NCI-H524 (cell line): ENCODE measurements at regions not wholly inside any gene's neighbourhood (a gene's known extent, or its start where the extent isn't known, plus 50 kb on each side); places are given as distances from the start of the nearest gene placed in this dataset.

Experiments used
- DNase-seq, 2 experiments: peaks; one replicate each; lab custom pipeline; 2025; lab: John Stamatoyannopoulos, UW

DNA sequence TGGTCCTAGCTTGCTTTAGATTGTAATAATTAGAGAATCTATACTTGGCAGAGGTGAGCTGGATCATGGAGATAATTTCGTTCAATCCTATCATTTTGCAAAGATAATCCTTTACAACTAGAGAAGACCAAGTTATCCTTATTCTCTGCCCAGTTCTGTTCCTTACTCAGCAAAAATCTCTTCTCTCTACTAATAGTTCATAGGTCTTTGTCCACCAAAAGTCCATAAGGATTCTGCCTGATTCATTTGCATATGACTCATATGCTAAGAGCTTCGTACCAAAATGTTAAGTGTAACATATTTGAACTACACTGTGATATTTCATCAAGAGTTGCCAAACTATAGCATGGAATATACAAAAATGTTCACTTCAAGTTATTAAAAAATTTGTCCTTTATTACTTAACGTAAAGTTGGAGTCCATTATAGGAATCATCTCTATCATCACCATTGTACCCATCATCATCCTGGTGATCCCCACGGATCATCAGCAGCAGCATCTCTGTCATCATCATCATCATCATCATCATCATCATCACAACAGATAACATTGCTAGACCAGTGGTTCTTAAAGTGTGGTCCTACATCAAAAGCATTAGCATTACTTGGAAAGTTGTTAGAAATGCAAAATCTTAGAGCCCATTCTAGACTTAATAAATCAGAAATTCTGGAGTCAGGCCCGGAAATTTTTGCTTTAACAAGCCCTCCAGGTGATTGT is 463.0 kb downstream of the DHX35 start:
- no peak for DNase-seq

DNA sequence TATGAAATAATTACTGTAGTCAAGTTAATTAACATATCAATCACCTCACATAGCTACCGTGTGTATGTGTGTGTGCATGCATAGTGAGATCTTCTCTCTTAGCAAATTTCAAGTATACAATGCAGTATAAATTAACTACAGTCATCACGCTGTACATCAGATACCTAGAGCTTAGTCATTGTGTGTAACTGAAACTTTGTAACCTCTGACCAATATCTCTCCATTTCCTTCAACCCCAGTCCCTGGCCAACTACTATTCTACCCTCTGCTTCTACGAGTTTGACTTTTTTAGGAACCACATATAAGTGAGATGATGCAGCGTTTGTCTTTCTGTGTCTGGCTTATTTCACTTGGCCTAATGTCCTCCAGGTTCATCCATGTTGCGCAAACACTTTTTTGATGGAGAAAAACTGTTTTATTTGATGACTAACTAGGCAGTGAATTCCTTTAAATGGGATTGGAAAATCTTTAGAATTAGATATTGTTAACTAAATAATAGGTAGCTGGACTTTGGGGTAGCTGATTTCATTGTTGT is 459.5 kb downstream of the DHX35 start:
- DNase-seq = no peak

DNA sequence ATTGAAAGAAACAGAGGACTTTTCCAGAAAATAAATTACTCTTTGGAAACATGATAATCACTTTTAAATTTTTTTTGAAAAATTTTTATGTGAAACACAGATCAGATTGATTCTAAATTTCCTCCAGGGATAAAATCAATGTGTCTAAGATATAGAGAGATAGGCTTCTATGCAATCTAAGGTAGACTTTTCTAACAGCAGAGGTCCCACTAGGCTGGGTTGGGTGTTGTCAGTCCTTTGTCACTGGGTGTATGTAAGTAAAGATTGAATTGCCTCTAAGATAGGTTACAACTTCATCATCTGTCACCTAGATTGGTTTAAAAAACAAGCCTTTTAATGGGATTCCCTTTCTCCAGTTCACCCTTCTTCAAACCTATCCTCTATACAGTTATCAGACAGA is 449.9 kb downstream of the DHX35 start:
- no peak for DNase-seq

DNA sequence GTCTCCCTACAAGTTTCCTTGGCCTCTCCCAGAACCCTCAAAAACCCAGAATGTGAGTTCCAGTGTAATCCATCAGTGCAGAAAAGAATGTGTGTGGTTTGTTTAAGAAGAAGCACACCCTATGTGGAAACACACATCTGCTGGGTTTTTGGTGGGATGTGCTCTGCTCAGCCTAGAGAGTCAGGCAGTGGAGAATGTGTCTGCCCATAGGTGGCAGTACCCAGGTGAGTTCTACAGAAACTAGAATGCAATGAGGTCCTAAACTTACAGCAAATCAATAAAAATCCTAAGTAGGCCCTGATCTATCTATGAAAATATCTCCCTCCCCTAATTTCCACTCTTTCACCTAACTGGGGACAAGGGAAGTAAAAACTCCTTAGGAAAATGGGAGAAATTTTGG is 437.3 kb downstream of the DHX35 start:
- no peak for DNase-seq

DNA sequence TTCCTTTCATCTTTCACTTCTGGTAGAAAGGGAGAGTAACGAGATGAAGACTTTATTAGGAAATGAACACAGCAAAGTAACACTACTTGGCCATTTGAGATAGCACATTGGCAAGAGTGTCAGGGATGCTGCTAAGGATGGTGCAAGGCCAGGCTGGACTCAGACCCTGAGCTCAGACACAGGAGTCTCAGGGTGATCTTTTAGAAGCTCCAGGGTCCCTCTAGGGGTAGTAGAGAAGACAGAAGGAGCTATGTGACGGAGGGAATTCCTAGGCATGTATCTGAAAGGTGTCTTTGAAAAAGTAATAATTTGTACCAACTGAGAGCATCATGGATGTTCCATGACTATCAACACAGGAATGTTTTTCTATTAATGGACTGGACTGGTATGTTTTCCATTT is 436.5 kb downstream of the DHX35 start:
- DNase-seq = peak in 1 of 2 experiments; percentile 5

DNA sequence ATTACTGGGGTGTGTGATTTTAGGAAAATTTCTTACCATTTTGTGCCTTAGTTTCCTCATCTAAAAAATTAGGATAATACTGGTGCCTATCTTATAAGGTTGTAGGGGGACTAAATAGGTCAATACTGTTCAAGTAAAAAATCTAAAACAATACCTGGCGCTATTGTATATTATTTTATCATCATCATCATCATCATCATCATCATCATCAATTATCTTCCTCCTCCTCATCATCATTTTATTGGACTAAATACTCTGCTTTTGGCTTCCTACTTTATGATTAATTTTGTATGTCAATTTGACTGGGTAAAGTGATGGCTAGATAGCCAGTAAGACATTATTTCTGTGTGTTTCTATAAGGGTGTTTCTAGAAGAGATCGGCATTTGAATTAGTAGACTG is 435.5 kb downstream of the DHX35 start:
- DNase-seq = no peak

DNA sequence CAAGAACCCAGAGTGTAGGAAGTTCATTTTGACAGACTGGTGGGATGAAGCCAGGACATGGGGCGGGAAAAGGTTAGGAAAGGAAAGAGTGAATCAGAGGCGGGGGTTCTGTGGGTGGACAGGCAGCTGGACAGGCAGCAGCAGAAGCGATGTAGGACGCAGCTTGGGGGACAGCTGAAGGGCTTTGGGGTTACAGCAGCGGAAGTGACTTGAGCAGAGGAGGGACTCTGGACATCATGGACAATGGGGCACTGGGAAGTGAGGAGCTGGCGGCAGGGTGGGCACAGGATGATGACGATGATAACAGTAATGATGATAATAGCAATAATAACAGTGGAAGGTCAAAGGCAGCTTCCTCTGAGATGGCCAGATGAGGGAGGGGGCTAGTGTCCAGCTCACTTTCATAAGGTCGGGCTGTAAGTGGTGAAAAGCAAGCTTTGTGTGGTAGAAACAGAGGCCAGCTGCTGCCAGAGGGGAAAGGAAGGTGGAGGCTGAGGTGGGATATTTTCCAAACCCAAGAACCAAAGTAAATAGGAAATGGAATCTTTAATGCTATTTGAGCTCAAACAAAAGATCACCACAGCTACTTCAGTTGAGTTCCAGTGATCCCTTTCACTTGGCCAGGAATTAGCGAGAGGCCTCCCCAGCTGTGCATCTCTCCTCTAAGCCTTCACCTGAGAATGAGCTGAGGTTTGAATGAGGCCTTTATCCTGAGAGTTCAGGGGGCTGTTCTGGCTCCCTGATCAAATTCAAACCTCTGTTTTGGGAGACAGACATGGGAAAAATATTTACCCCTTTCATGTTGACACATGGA is 433.5 kb downstream of the DHX35 start:
- no peak for DNase-seq

DNA sequence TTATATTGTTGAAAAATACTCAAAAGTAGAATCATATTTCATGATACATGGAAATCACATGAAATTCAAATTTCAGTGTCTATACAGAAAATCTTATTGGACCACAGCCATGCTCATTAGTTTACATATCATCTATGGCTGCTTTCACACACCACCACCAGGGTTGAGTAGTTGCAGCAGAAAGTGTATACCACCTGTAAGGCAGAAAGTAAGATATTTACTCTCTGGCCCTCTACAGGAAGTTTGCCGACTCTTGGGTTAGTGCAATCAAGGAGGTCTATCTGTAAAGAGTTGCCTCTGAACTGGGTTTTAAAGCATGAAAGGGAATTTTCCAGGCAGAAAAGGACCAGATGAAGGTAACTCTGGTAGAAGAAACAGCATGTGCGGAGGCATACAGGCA is 432.3 kb downstream of the DHX35 start:
- DNase-seq = no peak

DNA sequence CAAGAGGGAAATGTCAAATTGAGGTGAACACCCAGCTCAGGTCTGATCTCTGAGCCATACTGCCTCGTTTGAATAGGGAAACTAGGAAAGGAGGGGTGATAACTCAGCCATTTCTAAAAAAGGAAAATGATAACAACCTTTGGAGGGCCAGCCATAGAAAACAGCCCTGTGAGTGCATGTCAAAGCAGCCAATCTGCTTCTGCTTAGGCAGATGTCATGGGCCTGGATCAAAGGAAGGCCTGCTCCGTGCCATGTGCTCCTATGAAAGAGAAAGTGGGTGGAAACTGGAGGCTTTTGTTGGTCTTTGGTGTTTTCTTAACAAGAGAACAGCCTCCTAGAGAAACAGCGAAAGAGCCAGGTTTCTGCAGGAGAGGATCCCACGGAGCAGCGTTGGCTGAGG is 428.0 kb downstream of the DHX35 start:
- no peak for DNase-seq

DNA sequence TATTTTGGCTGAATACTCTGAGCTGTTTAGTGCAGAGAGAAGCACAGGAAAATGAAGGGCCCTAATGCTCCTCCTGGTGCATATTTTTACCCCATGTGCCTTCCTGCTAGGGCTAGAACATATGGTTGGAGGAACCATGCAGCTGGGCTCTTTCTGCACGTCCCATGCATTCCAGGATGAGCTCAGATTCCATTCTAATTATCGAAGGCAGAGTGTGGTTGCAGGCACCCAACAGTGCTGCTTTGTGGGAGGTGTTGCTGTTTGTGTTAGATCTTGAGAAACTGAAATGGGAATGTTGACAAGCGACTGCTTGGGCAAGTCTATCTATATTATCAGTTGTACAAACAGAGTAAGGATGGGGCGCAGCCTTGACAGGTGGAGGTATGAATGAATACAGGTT is 419.5 kb downstream of the DHX35 start:
- DNase-seq = no peak

DNA sequence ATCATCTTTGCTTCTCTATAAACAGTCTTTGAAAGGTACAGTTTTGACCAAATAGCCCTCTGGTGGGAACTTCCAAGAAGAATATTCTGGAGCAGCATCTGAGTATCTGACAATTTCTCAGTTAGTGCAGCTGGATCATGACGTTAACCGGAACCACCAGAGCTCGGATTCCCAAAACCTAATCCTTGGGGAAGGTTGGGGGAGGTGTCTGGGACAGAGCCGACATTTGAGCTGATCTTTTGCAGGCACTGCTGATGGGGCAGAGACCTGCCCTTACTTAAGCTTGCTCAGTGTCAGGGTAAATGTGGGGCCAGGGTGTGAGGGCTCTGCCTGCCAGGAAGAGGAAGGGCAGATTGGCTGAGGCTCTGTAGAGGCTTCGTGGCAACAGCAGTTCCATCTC is 416.6 kb downstream of the DHX35 start:
- DNase-seq = no peak

DNA sequence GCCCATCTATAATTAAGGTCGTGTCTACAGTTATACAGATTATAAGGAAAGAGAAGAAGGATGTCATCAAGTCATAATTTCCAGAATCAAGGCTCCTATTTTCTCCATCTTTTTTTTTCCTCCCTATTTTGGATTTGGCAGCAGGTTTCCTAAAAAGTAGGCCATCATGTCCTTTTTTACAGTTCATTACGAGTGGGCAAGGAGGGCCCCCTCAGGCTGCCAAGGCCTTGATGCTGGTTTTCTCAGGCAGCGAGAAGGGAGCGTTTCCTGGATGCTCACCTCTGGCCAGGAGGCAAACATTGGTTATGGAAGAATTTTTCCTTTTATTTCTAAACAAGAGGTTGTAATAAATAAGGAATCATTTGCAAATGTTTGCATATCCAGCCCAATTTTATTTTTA is 414.6 kb downstream of the DHX35 start:
- DNase-seq = no peak

DNA sequence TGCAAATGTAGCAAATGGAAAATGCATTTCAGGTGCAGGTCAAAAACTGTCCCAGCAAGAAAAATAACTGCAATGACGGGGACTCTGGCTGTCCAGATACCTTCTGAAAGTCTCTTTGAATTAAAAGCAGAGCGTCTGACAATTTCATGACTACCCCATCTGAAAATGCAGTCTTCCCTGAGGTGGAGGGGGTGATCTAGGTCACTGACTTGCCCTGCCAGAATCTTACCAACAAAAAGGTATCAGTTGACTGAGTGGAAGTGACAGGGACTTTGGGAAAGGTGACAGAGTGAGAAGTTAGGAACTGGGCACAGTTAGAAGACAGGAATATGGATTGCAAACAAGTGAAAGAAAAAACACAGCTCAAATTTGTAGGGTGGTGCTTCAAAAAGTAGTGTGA is 402.2 kb downstream of the DHX35 start:
- DNase-seq = no peak

DNA sequence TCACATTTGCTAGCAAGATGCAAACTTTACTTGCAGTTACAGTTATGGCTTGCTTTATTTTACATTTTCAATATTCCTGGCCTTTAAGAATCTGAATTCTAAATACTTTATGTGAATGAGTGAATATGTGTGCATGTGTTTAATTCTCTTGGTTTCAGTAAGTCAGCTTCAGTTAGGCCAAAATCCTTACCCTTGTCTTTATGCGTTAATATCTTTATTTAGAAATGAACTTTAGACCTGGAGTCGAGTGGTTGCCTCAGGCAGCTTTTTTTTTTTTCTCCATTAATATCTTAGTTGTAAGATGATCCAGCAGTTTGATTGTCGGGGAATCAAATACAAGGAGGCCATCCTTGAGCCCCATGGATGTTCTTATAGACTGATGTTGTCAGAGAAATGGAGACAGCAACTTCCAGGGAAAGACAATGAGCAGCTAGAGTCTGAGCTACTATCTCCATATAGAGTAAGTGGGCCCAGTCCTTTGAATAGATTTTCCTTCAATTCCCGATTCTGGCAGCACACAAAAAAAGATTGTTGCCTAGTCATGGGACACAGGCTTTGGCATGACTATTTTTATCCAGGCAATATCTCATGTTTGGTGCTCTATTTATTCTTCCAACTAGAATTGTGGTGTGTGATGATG is 398.0 kb downstream of the DHX35 start:
- DNase-seq = no peak

DNA sequence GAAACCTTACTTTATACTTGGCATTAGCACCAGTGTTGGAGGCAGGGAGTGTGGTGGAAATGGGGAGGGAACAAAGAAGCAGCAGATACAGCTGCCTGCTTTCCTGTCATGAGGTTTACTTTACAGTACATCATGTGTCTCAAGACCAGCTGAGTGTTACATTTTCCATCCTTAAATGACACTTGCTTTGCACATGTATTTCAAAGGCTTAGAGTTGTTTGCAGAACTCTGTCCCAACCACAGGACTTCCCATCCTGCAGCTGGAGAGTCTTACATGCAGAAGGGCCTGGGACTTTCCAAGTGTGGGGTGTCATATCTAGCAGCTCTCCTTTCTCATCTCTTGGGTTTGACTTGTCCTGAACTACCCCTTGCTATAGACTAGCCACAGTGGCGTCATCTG is 395.9 kb downstream of the DHX35 start:
- peak in 1 of 2 experiments; percentile 32 for DNase-seq

DNA sequence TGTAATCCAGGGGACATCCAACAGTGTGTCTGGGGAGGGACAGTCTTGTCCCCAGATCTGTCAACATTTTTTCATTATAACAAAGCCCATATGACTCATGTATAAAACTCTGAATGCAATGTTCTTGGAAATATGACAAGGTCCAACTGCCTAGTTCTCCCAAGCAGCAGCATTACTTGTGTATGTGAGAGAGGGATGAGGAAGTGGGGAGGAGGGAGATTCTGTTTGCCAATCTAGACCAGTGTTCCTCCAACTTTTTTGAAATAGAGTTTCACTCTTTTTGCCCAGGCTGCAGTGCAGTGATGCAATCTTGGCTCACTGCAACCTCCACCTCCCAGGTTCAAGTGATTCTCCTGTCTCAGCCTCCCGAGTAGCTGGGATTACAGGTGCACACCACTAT is 394.8 kb downstream of the DHX35 start:
- DNase-seq = no peak

DNA sequence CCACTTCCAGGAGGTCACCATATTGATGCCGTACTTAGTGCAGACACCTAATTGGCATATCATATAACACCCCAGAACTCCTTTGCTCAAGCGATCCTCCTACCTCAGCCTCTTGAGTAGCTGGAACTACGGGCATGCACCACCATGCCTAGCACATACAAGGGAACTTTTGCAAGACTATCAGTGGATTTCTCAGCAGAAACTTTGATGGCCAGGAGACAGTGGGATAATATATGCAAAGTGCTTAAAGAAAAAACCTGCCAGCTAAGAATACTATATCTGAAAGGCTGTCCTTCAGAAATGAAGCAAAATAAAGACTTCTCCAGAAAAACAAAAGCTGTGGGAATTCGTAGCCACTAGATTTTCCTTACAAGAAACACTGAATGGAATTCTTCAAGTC is 387.1 kb downstream of the DHX35 start:
- DNase-seq = no peak

DNA sequence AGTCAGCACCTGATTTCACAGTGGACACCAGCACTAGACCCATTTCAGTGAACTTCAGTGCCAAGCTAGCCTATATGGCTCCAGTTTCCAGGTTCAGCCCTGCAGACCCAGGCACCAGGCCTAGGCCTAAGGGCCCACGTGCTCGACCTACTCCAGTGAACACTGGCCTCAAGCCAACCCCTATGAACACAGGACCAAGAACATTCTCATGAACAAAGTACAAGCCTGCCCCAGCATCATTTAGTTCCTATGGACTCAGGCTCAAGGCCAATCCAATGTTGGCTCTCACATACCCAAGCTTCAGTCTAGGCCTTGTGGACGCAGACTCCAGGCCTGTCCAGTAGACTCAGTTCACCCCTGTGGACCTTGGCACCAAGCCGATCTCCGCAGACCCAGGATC is 385.5 kb downstream of the DHX35 start:
- no peak for DNase-seq

DNA sequence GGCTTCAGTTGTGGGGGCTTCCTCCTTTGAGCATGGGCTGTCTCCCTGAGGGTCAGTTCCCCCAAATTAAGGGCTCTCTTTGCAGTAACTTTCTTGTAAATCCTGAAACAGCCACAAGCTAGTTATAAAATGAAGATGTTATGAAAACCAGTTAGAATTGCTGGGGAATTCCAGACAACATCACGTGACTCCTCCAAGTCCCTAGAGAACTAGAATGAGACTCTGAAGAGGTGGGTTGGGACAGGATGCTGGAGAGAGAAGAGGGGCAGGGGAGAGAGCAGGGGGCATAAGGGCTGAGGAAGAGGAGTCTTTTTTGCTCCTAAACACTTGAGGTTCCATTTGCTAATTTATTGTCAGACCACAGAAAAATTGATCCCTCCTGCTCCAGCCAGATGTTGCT is 380.3 kb downstream of the DHX35 start:
- no peak for DNase-seq

DNA sequence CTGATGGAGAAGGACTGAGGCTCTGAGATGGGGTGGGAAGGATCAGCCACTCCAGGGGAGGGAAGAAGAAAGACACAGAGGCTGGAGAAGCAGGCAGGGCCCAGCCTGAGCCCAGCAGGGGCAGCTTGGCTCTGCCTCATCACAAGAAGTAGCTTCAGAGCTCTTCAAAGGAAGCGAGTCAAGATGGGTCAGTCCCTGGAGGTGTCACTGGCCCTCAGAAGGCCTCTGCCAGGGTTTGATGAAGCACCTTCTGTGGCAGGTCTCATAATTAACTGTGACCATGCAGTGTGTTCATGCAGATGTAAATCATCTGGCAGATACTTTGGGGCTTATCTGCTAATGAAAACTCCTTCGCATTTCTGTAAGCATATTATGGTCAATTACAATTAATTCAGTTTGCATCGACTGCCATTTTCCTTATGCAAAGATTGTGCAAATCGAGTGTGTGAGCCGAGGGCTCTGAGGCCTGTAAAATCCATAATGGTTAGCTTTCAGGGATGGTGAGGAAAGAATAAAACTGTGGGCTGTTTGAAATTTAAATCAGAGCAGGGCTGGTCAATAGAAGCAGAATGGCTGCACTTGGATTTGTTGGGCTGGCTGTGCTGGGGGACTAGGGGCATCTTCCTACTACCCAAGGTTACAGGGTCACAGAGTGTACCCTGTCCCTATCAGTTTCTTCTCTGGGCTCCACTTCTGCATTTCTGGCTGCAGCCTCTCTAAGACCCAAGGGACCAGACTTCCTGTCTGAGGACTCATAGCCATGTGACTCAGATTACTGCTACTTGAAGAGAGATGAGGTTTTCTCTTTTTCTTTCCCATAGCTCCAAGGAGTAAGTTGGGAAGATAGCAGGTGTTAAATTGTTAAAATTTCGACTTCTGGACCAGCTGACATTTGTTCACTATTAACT is 376.6 kb downstream of the DHX35 start:
- DNase-seq = no peak

DNA sequence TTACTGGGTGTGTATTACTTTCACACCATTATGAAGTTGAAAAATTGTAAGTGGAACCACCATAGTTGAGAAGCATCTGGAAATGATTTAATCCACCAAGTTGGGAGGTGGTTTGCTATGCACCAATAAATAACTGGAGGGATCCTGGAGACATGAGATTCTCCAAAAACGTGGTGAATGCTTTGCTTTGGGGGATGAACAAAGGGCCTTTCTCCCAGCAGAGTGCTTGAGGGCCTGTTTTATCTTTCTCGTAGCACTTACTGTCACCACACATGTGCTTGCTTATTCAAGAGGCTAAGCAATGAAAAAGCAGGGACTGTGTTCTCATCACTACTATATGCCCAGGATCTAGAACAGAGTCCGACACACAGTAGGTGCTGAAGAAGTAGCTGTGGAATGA is 371.1 kb downstream of the DHX35 start:
- DNase-seq = no peak

DNA sequence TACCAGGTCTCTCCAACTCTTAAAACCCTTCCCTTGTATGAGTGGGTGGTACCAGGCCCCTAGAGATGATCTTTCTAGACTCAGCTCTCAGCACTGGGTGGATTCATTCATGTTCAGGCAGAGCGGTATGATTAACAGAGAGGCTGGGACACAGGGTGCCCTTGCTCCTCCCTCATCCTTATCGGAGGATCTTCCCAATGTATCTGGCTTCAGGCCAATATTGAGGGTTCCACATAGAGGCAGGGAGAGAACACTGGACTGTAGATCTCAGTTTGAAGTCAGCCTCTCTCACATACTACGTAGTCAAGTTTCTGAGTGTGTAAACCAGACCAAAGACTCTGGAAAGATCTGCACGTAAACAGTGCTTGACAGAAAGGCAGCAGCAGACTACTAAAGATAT is 366.2 kb downstream of the DHX35 start:
- DNase-seq = no peak
